NB4 (cell line): ENCODE measurements at regions not wholly inside any gene's neighbourhood (a gene's known extent, or its start where the extent isn't known, plus 50 kb on each side); places are given as distances from the start of the nearest gene placed in this dataset.

Experiments used
- DNase-seq: peaks from one replicate; pipeline ENCODE4 v3.0.0; 2010; ENCODE audit warnings: low read depth
- H3K4me3 ChIP-seq: one replicate; pipeline ENCODE4 v1.5.1; 2011; ENCODE audit warnings: mild to moderate bottlenecking, low read depth, low read length, moderate library complexity
- MYC ChIP-seq: IDR thresholded peaks from 2 replicates; pipeline ENCODE4 v1.6.1; 2011; ENCODE audit warnings: low read depth, low read length
- POLR2A ChIP-seq: IDR thresholded peaks from 2 replicates; pipeline ENCODE4 v1.6.1; 2011; ENCODE audit warnings: mild to moderate bottlenecking; ENCODE audit not compliant: insufficient read length; ENCODE audit errors: extremely low read depth
- TF ChIP-seq, protein P1 (sequence below): IDR thresholded peaks from one replicate; pipeline ENCODE4 v1.5.1; 2012; ENCODE audit warnings: low read depth, low read length
- TF ChIP-seq, protein P2 (sequence below): IDR thresholded peaks from 2 replicates; pipeline ENCODE4 v1.6.1; 2011; ENCODE audit warnings: low read depth, low read length

DNA sequence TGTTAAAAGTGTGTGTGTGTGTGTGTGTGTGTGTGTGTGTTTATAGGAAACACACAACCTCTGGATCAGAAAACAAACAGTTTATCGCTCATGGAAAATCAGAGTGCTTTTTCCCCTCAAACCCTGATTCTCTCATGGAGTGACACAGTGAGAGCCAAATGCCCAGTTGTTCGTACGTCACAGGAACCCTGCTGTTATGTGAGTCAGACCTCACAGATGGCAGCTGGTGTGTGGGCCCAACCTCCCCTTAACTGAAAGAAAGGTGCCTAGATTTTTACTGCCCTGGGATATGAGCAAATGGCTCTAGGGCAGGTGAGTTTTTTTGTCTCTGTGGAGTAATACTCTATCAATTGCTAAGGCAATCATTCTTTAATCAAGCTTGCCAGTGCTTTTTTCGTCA lies 1788.1 kb downstream of the BRINP3 start:
- peak; percentile 3 for DNase-seq
- no peak for TF ChIP-seq MYC
- TF ChIP-seq, protein P1, sequence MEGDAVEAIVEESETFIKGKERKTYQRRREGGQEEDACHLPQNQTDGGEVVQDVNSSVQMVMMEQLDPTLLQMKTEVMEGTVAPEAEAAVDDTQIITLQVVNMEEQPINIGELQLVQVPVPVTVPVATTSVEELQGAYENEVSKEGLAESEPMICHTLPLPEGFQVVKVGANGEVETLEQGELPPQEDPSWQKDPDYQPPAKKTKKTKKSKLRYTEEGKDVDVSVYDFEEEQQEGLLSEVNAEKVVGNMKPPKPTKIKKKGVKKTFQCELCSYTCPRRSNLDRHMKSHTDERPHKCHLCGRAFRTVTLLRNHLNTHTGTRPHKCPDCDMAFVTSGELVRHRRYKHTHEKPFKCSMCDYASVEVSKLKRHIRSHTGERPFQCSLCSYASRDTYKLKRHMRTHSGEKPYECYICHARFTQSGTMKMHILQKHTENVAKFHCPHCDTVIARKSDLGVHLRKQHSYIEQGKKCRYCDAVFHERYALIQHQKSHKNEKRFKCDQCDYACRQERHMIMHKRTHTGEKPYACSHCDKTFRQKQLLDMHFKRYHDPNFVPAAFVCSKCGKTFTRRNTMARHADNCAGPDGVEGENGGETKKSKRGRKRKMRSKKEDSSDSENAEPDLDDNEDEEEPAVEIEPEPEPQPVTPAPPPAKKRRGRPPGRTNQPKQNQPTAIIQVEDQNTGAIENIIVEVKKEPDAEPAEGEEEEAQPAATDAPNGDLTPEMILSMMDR = no peak
- TF ChIP-seq POLR2A = no peak
- TF ChIP-seq, protein P2, sequence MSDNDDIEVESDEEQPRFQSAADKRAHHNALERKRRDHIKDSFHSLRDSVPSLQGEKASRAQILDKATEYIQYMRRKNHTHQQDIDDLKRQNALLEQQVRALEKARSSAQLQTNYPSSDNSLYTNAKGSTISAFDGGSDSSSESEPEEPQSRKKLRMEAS = no peak
- H3K4me3 ChIP-seq = no peak overlapping the region

DNA sequence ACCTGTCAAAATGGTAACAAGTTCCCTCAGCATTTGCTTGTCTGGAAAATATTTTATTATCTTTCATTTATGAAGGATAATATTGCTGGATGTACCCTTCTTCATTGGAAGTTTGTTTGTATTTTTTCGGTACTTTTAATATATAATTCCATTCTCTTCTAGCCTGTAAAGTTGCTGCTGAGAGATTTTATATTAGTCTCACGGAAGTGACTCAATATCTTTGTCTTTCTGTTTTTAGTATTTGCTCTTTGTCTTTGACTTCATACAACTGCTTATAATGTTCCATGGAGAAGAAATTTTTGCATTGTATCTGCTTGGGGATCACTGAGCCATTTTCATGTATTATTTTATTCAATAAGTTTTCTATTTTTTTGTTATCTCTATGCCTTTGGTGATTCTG lies 1777.5 kb downstream of the BRINP3 start:
- DNase-seq = no peak
- H3K4me3 ChIP-seq = no peak overlapping the region
- TF ChIP-seq POLR2A = no peak
- TF ChIP-seq, protein P2 = no peak
- TF ChIP-seq MYC = no peak
- TF ChIP-seq, protein P1 = no peak

- TF ChIP-seq, protein P1 = no peak
- no peak for TF ChIP-seq POLR2A
- TF ChIP-seq, protein P2 = no peak
- DNase-seq = no peak
Measured at GRCh38 chr1:188706742-188707141, 1770.9 kb downstream of the BRINP3 start.

GRCh38 chr1:188708795-188709535 lies 1768.7 kb downstream of the BRINP3 start:
- H3K4me3 ChIP-seq = no peak overlapping the region
- TF ChIP-seq, protein P1 = no peak
- TF ChIP-seq MYC (no peak), POLR2A (no peak)
- TF ChIP-seq, protein P2 = no peak
- no peak for DNase-seq

More at GRCh38 chr1:188706742-188707141, 1770.9 kb downstream of the BRINP3 start:
- no peak overlapping the region for H3K4me3 ChIP-seq

DNA sequence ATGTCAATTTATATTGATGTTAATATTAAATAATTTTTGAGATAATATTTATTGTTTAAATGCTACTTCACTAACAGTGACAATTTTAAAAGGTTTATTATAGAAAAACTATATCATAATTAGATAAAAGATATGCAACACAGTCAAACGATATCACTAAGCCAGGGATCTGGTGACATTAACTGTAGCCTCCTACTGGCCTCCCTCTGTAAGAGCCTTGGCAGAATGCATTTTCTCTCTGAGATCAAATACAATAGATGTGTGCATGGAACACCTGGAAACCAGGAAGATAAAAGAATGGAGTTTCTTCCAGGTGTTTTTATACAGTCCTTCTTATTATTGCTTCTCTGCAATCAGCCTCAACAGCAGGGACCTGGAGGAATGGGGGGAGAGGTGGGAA lies 1762.1 kb downstream of the BRINP3 start:
- no peak for DNase-seq
- TF ChIP-seq, protein P1 = no peak
- TF ChIP-seq POLR2A = no peak
- no peak for TF ChIP-seq MYC
- TF ChIP-seq, protein P2 = no peak

More for the DNA sequence above, 1762.1 kb downstream of the BRINP3 start:
- no peak overlapping the region for H3K4me3 ChIP-seq
